Spinal cord (tissue), 9 donors: ENCODE measurements at regions not wholly inside any gene's neighbourhood (a gene's known extent, or its start where the extent isn't known, plus 50 kb on each side); places are given as distances from the start of the nearest gene placed in this dataset.
"Not testable (repeated sequence)": the region's sequence is repeated elsewhere in the genome, so short reads cannot be mapped to it uniquely, and the experiment has no call there.

Experiments used
- DNase-seq, 6 donors: peaks; one replicate each; pipeline versions ENCODE4 v3.0.0 to v3.0.0-alpha.2; 2013 to 2015; ENCODE audit warnings: low spot score in 6 of 6, low read depth in 4 of 6
- H3K27ac ChIP-seq: one replicate; pipeline ENCODE4 v1.5.1; 2013; ENCODE audit warnings: low read depth, low read length, control low read depth
- H3K27me3 ChIP-seq: one replicate; pipeline ENCODE4 v1.6.1; 2013; ENCODE audit warnings: low read length; ENCODE audit not compliant: control insufficient read depth, insufficient read depth
- H3K36me3 ChIP-seq: one replicate; pipeline ENCODE4 v1.6.1; 2013; ENCODE audit warnings: low read length; ENCODE audit not compliant: control insufficient read depth, insufficient read depth
- H3K4me1 ChIP-seq: one replicate; pipeline ENCODE4 v1.6.1; 2013; ENCODE audit warnings: low read length; ENCODE audit not compliant: control insufficient read depth, insufficient read depth
- H3K4me3 ChIP-seq: one replicate; pipeline ENCODE4 v1.5.1; 2013; ENCODE audit warnings: low read depth, low read length, control low read depth
- H3K9me3 ChIP-seq: one replicate; pipeline ENCODE4 v1.6.1; 2013; ENCODE audit warnings: low read length; ENCODE audit not compliant: control insufficient read depth, insufficient read depth
- WGBS: methylation state at CpG from one replicate; pipeline ENCODE4 v1.1.5; 2013; ENCODE audit warnings: missing lambda C conversion rate; ENCODE audit not compliant: insufficient coverage; 5-methylcytosine and 5-hydroxymethylcytosine counted together
- donor health status: healthy.

GRCh38 chr6:17224501-17224900, 56.7 kb upstream of the RBM24 start:
- DNase-seq, H3K27me3 ChIP-seq, H3K4me1 ChIP-seq, H3K36me3 ChIP-seq, H3K9me3 ChIP-seq, H3K4me3 ChIP-seq, H3K27ac ChIP-seq: not testable (repeated sequence)
- 96% methylated on average over 3 of the region's 5 CpGs for WGBS

- H3K4me3 ChIP-seq = no peak overlapping the region
- H3K27me3 ChIP-seq = no peaks in the 10 kb centered on the region
- peak in 1 of 6 donors; percentile 87 for DNase-seq
Observed at GRCh38 chr6:17225767-17226630, 55.2 kb upstream of the RBM24 start.

GRCh38 chr6:17226786-17227233, 54.4 kb upstream of the RBM24 start:
- Histone ChIP-seq H3K27me3 (no peaks in the 10 kb centered on the region), H3K4me1 (no peaks in the 10 kb centered on the region), H3K27ac (no peak overlapping the region), H3K9me3 (no peaks in the 10 kb centered on the region), H3K36me3 (no peaks in the 10 kb centered on the region), H3K4me3 (no peak overlapping the region)
- WGBS = 30% methylated on average over 2 of the region's 2 CpGs
- peak in 3 of 6 donors; percentile 22 to 88 (median 84) for DNase-seq

More at GRCh38 chr6:17225767-17226630, 55.2 kb upstream of the RBM24 start:
- no peaks in the 10 kb centered on the region for H3K4me1 ChIP-seq
- H3K27ac ChIP-seq = no peak overlapping the region
- H3K36me3 ChIP-seq = no peaks in the 10 kb centered on the region
- H3K9me3 ChIP-seq = no peaks in the 10 kb centered on the region
- WGBS = 83% methylated on average over 1 of the region's 3 CpGs

GRCh38 chr6:17227403-17227802, 53.8 kb upstream of the RBM24 start:
- H3K9me3 ChIP-seq = no peaks in the 10 kb centered on the region
- H3K36me3 ChIP-seq = no peaks in the 10 kb centered on the region
- no peak for DNase-seq
- no peaks in the 10 kb centered on the region for H3K27me3 ChIP-seq
- no peaks in the 10 kb centered on the region for H3K4me1 ChIP-seq
- no peak overlapping the region for H3K27ac ChIP-seq
- H3K4me3 ChIP-seq = no peak overlapping the region
- WGBS = no CpG with 5 or more reads among the region's 4 CpGs
